Chondrocyte (in vitro differentiated cells): ENCODE measurements at regions not wholly inside any gene's neighbourhood (a gene's known extent, or its start where the extent isn't known, plus 50 kb on each side); places are given as distances from the start of the nearest gene placed in this dataset.

Experiments
- DNase-seq: peaks from one replicate; pipeline ENCODE4 v3.0.0; 2021; ENCODE audit warnings: mixed read lengths, low spot score
- H3K27ac Mint-ChIP-seq: one replicate; pipeline ENCODE4 v1.8.0; 2021; ENCODE audit warnings: mild to moderate bottlenecking, moderate library complexity, mixed read lengths; ENCODE audit not compliant: unreplicated experiment
- H3K27me3 Mint-ChIP-seq: 2 replicates; pipeline ENCODE4 v1.8.0; 2021; ENCODE audit warnings: low read depth, mixed read lengths
- H3K36me3 Mint-ChIP-seq: 2 replicates; pipeline ENCODE4 v1.8.0; 2021; ENCODE audit warnings: low read depth, mixed read lengths
- H3K4me1 Mint-ChIP-seq: 2 replicates; pipeline ENCODE4 v1.8.0; 2021; ENCODE audit warnings: low read depth, mild to moderate bottlenecking, mixed read lengths
- H3K4me3 Mint-ChIP-seq: one replicate; pipeline ENCODE4 v1.8.0; 2021; ENCODE audit warnings: mild to moderate bottlenecking, moderate library complexity, mixed read lengths; ENCODE audit not compliant: unreplicated experiment
- H3K9me3 Mint-ChIP-seq: 2 replicates; pipeline ENCODE4 v1.8.0; 2021; ENCODE audit warnings: low read depth, mixed read lengths
- CTCF ChIP-seq: fragments of 200-600 bp; sonication (generic); IDR thresholded peaks from 2 replicates; pipeline ENCODE4 v1.5.0; 2021; ENCODE audit warnings: antibody characterized with exemption, mild to moderate bottlenecking, moderate library complexity

GRCh38 chr10:15455456-15455855 is 84.4 kb upstream of the FAM171A1 start:
- no peak for DNase-seq
- Mint-ChIP-seq H3K4me3 (no peak overlapping the region), H3K36me3 (no peaks in the 10 kb centered on the region), H3K9me3 (peaks cover 3% of the 10 kb centered on the region), H3K27ac (no peak overlapping the region), H3K27me3 (no peaks in the 10 kb centered on the region), H3K4me1 (peaks cover 4% of the 10 kb centered on the region)
- TF ChIP-seq CTCF: no peak

- H3K27me3 Mint-ChIP-seq: no peaks in the 10 kb centered on the region
- no peak for TF ChIP-seq CTCF
Observed at GRCh38 chr10:15453926-15454325, 82.8 kb upstream of the FAM171A1 start.

GRCh38 chr10:15453457-15453856 is 82.4 kb upstream of the FAM171A1 start:
- H3K4me1 Mint-ChIP-seq: peaks cover 4% of the 10 kb centered on the region
- no peaks in the 10 kb centered on the region for H3K27me3 Mint-ChIP-seq
- no peak for TF ChIP-seq CTCF
- no peak overlapping the region for H3K27ac Mint-ChIP-seq
- H3K4me3 Mint-ChIP-seq: no peak overlapping the region
- peaks cover 3% of the 10 kb centered on the region for H3K9me3 Mint-ChIP-seq
- no peaks in the 10 kb centered on the region for H3K36me3 Mint-ChIP-seq
- DNase-seq: no peak

More at GRCh38 chr10:15453926-15454325, 82.8 kb upstream of the FAM171A1 start:
- Mint-ChIP-seq H3K4me3 (no peak overlapping the region), H3K27ac (no peak overlapping the region), H3K36me3 (no peaks in the 10 kb centered on the region), H3K9me3 (peaks cover 3% of the 10 kb centered on the region), H3K4me1 (peaks cover 4% of the 10 kb centered on the region)
- DNase-seq: no peak

GRCh38 chr10:15452545-15452944 is 81.5 kb upstream of the FAM171A1 start:
- TF ChIP-seq CTCF: no peak
- DNase-seq: no peak
- Mint-ChIP-seq H3K9me3 (peaks cover 3% of the 10 kb centered on the region), H3K4me3 (no peak overlapping the region), H3K27ac (no peak overlapping the region), H3K36me3 (no peaks in the 10 kb centered on the region), H3K4me1 (peaks cover 4% of the 10 kb centered on the region), H3K27me3 (no peaks in the 10 kb centered on the region)

- Mint-ChIP-seq H3K36me3 (no peaks in the 10 kb centered on the region), H3K9me3 (no peaks in the 10 kb centered on the region), H3K4me3 (no peak overlapping the region), H3K27me3 (no peaks in the 10 kb centered on the region), H3K4me1 (peaks cover 4% of the 10 kb centered on the region), H3K27ac (no peak overlapping the region)
- no peak for DNase-seq
- TF ChIP-seq CTCF: no peak
Observed at GRCh38 chr10:15451137-15452094, 80.3 kb upstream of the FAM171A1 start.
